SK-N-SH (cell line): ENCODE measurements at regions not wholly inside any gene's neighbourhood (a gene's known extent, or its start where the extent isn't known, plus 50 kb on each side); places are given as distances from the start of the nearest gene placed in this dataset.
A peak's percentile ranks its signal among the peaks of the same experiment; 100 is the strongest.

Source experiments
- CTCF ChIA-PET: fragments of 300-600, 350-600 bp; formaldehyde crosslinking; extraction: SDS; loops from one replicate; lab custom pipeline; 2021; lab: Yijun Ruan, JAX
- POLR2A ChIA-PET: fragments of 350-600 bp; sonication (Branson Sonifier 250); formaldehyde crosslinking; extraction: SDS; loops from one replicate; lab custom pipeline; 2020; ENCODE audit warnings: antibody characterized with exemption, inconsistent platforms; lab: Yijun Ruan, JAX
- DNase-seq: peaks from one replicate; pipeline ENCODE4 v3.0.0; 2012
- H2AFZ ChIP-seq: fragments of 200-600 bp; sonication (generic); 2 replicates; pipeline ENCODE4 v1.8.1; 2016; ENCODE audit warnings: antibody characterized with exemption, mild to moderate bottlenecking, low read depth
- H3F3A ChIP-seq: fragments of 200-600 bp; sonication (generic); replicated peaks from 2 replicates; pipeline ENCODE3; 2016; ENCODE audit warnings: antibody characterized with exemption, mild to moderate bottlenecking; ENCODE audit not compliant: insufficient read depth
- H3K27ac ChIP-seq, 2 experiments: fragments of 200-500 bp in 1 of 2; fragments of 200-600 bp in 1 of 2; sonication (Bioruptor generic) in 1 of 2; sonication (generic), shearing (Covaris generic) in 1 of 2; 2 replicates each; pipeline versions ENCODE4 v1.5.1 to v1.6.1; 2014 to 2016; ENCODE audit warnings: low read depth in 2 of 2, inconsistent platforms in 1 of 2, low read length in 1 of 2, mild to moderate bottlenecking in 1 of 2, mixed read lengths in 1 of 2
- H3K27me3 ChIP-seq: fragments of 200-600 bp; sonication (generic), shearing (Covaris generic); 2 replicates; pipeline ENCODE4 v1.6.1; 2016; ENCODE audit warnings: mixed run types; ENCODE audit not compliant: insufficient read depth
- H3K36me3 ChIP-seq, 2 experiments: fragments of 200-500 bp in 1 of 2; fragments of 200-600 bp in 1 of 2; sonication (Bioruptor generic) in 1 of 2; sonication (generic) in 1 of 2; replicated peaks in 1 of 2; 2 replicates each; pipeline versions ENCODE3 to v1.5.1; 2014 to 2016; ENCODE audit warnings: low read length in 1 of 2, mild to moderate bottlenecking in 1 of 2; ENCODE audit not compliant: insufficient read depth in 2 of 2, control insufficient read depth in 1 of 2
- H3K4me1 ChIP-seq, 2 experiments: fragments of 200-500 bp in 1 of 2; fragments of 200-600 bp in 1 of 2; sonication (Bioruptor generic) in 1 of 2; sonication (generic), shearing (Covaris generic) in 1 of 2; 2 replicates each; pipeline versions ENCODE4 v1.5.1 to v1.6.1; 2014 to 2016; ENCODE audit warnings: low read depth in 1 of 2, low read length in 1 of 2, mixed run types in 1 of 2; ENCODE audit not compliant: insufficient read depth in 2 of 2, control insufficient read depth in 1 of 2
- H3K4me2 ChIP-seq: fragments of 200-600 bp; sonication (generic), shearing (Covaris generic); 2 replicates; pipeline ENCODE4 v1.6.1; 2017; ENCODE audit warnings: mixed run types
- H3K4me3 ChIP-seq, 2 experiments: fragments of 200-500 bp in 1 of 2; fragments of 200-600 bp in 1 of 2; sonication (Bioruptor generic) in 1 of 2; sonication (generic), shearing (Covaris generic) in 1 of 2; 2 replicates each; pipeline versions ENCODE4 v1.5.1 to v1.8.1; 2014 to 2016; ENCODE audit warnings: low read depth in 2 of 2, inconsistent platforms in 1 of 2, low read length in 1 of 2, mild to moderate bottlenecking in 1 of 2, mixed read lengths in 1 of 2, moderate library complexity in 1 of 2
- H3K79me2 ChIP-seq: fragments of 200-600 bp; sonication (generic); 2 replicates; pipeline ENCODE4 v1.8.1; 2017; ENCODE audit warnings: mild to moderate bottlenecking; ENCODE audit not compliant: insufficient read depth
- H3K9ac ChIP-seq: fragments of 200-600 bp; sonication (generic); 2 replicates; pipeline ENCODE4 v1.6.1; 2017; ENCODE audit warnings: mixed run types
- H3K9me2 ChIP-seq: fragments of 200-600 bp; sonication (generic); 2 replicates; pipeline ENCODE4 v1.6.1; 2017; ENCODE audit warnings: mixed run types
- H3K9me3 ChIP-seq: fragments of 200-600 bp; sonication (generic); 2 replicates; pipeline ENCODE4 v1.6.1; 2017; ENCODE audit warnings: mixed run types, mild to moderate bottlenecking, moderate library complexity
- H4K20me1 ChIP-seq: fragments of 200-600 bp; sonication (generic); 2 replicates; pipeline ENCODE4 v1.6.1; 2017; ENCODE audit warnings: mild to moderate bottlenecking, mixed run types; ENCODE audit not compliant: insufficient read depth
- EZH2phosphoT487 ChIP-seq: fragments of 200-600 bp; sonication (generic); IDR thresholded peaks from 2 replicates; pipeline ENCODE4 v1.6.1; 2017; ENCODE audit warnings: low read depth, mixed run types, mild to moderate bottlenecking, antibody characterized with exemption, moderate library complexity, borderline replicate concordance
- FOSL2 ChIP-seq: IDR thresholded peaks from 2 replicates; pipeline ENCODE4 v1.4.0; 2012; ENCODE audit warnings: low read depth, mild to moderate bottlenecking, moderate library complexity, borderline replicate concordance
- FOXJ3 ChIP-seq: sonication (generic); formaldehyde crosslinking; IDR thresholded peaks from 2 replicates; pipeline ENCODE4 v1.5.1; 2020; ENCODE audit warnings: mild to moderate bottlenecking, missing genetic modification reagents
- GATA2 ChIP-seq: sonication (generic); formaldehyde crosslinking; IDR thresholded peaks from 2 replicates; pipeline ENCODE4 v1.5.0; 2020; ENCODE audit warnings: mild to moderate bottlenecking, missing genetic modification reagents
- JUND ChIP-seq: IDR thresholded peaks from 2 replicates; pipeline ENCODE4 v1.4.0; 2012
- MAX ChIP-seq: IDR thresholded peaks from 2 replicates; pipeline ENCODE4 v1.4.0; 2012; ENCODE audit warnings: low read depth
- MEF2A ChIP-seq: IDR thresholded peaks from 2 replicates; pipeline ENCODE4 v1.4.0; 2012; ENCODE audit warnings: low read depth, borderline replicate concordance
- NRF1 ChIP-seq: IDR thresholded peaks from 2 replicates; pipeline ENCODE4 v1.6.1; 2012; ENCODE audit warnings: low read depth, mild to moderate bottlenecking, low read length
- RAD21 ChIP-seq: IDR thresholded peaks from 2 replicates; pipeline ENCODE4 v1.6.1; 2012; ENCODE audit warnings: mild to moderate bottlenecking, low read length
- RCOR1 ChIP-seq: fragments of 150-350 bp; IDR thresholded peaks from 2 replicates; pipeline ENCODE4 v1.6.1; 2017; ENCODE audit warnings: antibody characterized with exemption, low read length
- REST ChIP-seq: IDR thresholded peaks from 2 replicates; pipeline ENCODE4 v1.6.1; 2012; ENCODE audit warnings: mild to moderate bottlenecking, low read depth, low read length, moderate library complexity
- RFX5 ChIP-seq: IDR thresholded peaks from 2 replicates; pipeline ENCODE4 v1.6.1; 2012; ENCODE audit warnings: mild to moderate bottlenecking, improper control_type of control experiment, low read length
- TCF12 ChIP-seq: IDR thresholded peaks from 2 replicates; pipeline ENCODE4 v1.4.0; 2012
- TEAD4 ChIP-seq: IDR thresholded peaks from 2 replicates; pipeline ENCODE4 v1.4.0; 2012; ENCODE audit warnings: mild to moderate bottlenecking, borderline replicate concordance; ENCODE audit not compliant: insufficient read depth
- USF1 ChIP-seq: IDR thresholded peaks from 2 replicates; pipeline ENCODE4 v1.4.0; 2012; ENCODE audit warnings: low read depth, borderline replicate concordance
- USF2 ChIP-seq: fragments of 150-350 bp; IDR thresholded peaks from 2 replicates; pipeline ENCODE4 v1.6.1; 2017; ENCODE audit warnings: antibody characterized with exemption, low read length, low read depth, borderline replicate concordance
- YY1 ChIP-seq: IDR thresholded peaks from 2 replicates; pipeline ENCODE4 v1.4.0; 2012; ENCODE audit warnings: low read depth, mild to moderate bottlenecking
- WGBS: methylation state at CpG from one replicate; pipeline ENCODE4 v1.1.6; 2017; ENCODE audit warnings: low lambda C conversion rate; 5-methylcytosine and 5-hydroxymethylcytosine counted together

- H3K9me3 ChIP-seq, result no peaks in the 10 kb centered on the region
- no peaks in the 10 kb centered on the region for H3K79me2 ChIP-seq
- no peaks in the 10 kb centered on the region for H3K36me3 ChIP-seq
- H3K4me1 ChIP-seq, result no peaks in the 10 kb centered on the region
- H3K4me2 ChIP-seq, result no peak overlapping the region
- no peaks in the 10 kb centered on the region for H4K20me1 ChIP-seq
- H3K9ac ChIP-seq, result no peak overlapping the region
- no peak overlapping the region for H2AFZ ChIP-seq
- no peak for TF ChIP-seq NRF1
- no peak for TF ChIP-seq EZH2phosphoT487
- TF ChIP-seq MAX, result no peak
- TF ChIP-seq RCOR1, result no peak
- TF ChIP-seq REST, result no peak
- TF ChIP-seq MEF2A, result no peak
- TF ChIP-seq TCF12, result no peak
- no peak for TF ChIP-seq TEAD4
- no peak for TF ChIP-seq FOXJ3 (CRISPR knock-in tag)
- no peak for TF ChIP-seq JUND
- no peak for TF ChIP-seq USF1
- POLR2A ChIA-PET, result no interaction called here
- H3K4me3 ChIP-seq, result no peak overlapping the region
- WGBS, result 18% methylated on average over 5 of the region's 5 CpGs
- H3K9me2 ChIP-seq, result no peaks in the 10 kb centered on the region
- CTCF ChIA-PET, result interaction anchor here (0.6 to 1.4 kb wide), 3 partner anchors 48 to 1762 kb away, joined by 3 read pairs; no protein-coding TSS in a partner anchor
- no peak overlapping the region for H3K27ac ChIP-seq
- H3F3A ChIP-seq, result no peaks in the 10 kb centered on the region
- H3K27me3 ChIP-seq, result no peaks in the 10 kb centered on the region
- no peak for DNase-seq
Observed at GRCh38 chr11:81449588-81450156, 1284.0 kb downstream of the FAM181B start.

- WGBS, result 0% methylated on average over 1 of the region's 1 CpG
- H3K27ac ChIP-seq, result no peak overlapping the region
- no peaks in the 10 kb centered on the region for H3K4me1 ChIP-seq
- no peaks in the 10 kb centered on the region for H3K9me3 ChIP-seq
- ChIA-PET POLR2A (no interaction called here), CTCF (interaction anchor here (0.7 kb wide), 1 partner anchor 9 kb away, joined by 3 read pairs; no protein-coding TSS in a partner anchor)
- H3K4me3 ChIP-seq, result no peak overlapping the region
- H2AFZ ChIP-seq, result no peak overlapping the region
- no peaks in the 10 kb centered on the region for H3K79me2 ChIP-seq
- no peaks in the 10 kb centered on the region for H3F3A ChIP-seq
- H3K27me3 ChIP-seq, result no peaks in the 10 kb centered on the region
- no peak overlapping the region for H3K9ac ChIP-seq
- no peaks in the 10 kb centered on the region for H4K20me1 ChIP-seq
- TF ChIP-seq YY1 (no peak), GATA2 (CRISPR knock-in tag) (no peak), TEAD4 (no peak), JUND (no peak), RFX5 (no peak), USF2 (no peak), RAD21 (peak; percentile 49), FOSL2 (no peak)
- DNase-seq, result no peak
- H3K36me3 ChIP-seq, result no peaks in the 10 kb centered on the region
- H3K9me2 ChIP-seq, result no peaks in the 10 kb centered on the region
- no peak overlapping the region for H3K4me2 ChIP-seq
Observed at GRCh38 chr11:81444297-81444696, 1289.4 kb downstream of the FAM181B start.
